Mesothelial cell of epicardium (in vitro differentiated cells): ENCODE measurements at regions not wholly inside any gene's neighbourhood (a gene's known extent, or its start where the extent isn't known, plus 50 kb on each side); places are given as distances from the start of the nearest gene placed in this dataset.

ENCODE experiments used
- DNase-seq, 2 experiments: peaks; one replicate each; pipeline ENCODE4 v3.0.0; 2021; ENCODE audit warnings: low spot score in 2 of 2; ENCODE audit not compliant: unreplicated experiment in 2 of 2
- H3K27ac Mint-ChIP-seq: 2 replicates; pipeline ENCODE4 v1.8.0; 2021; ENCODE audit warnings: mixed read lengths
- H3K27me3 Mint-ChIP-seq: 2 replicates; pipeline ENCODE4 v1.8.0; 2021; ENCODE audit warnings: low read depth, mixed read lengths
- H3K36me3 Mint-ChIP-seq: 2 replicates; pipeline ENCODE4 v1.8.0; 2021; ENCODE audit warnings: mixed read lengths
- H3K4me1 Mint-ChIP-seq: 2 replicates; pipeline ENCODE4 v1.8.0; 2021; ENCODE audit warnings: mixed read lengths
- H3K4me3 Mint-ChIP-seq: 2 replicates; pipeline ENCODE4 v1.8.0; 2021; ENCODE audit warnings: mild to moderate bottlenecking, moderate library complexity, mixed read lengths
- H3K9me3 Mint-ChIP-seq: 2 replicates; pipeline ENCODE4 v1.8.0; 2021; ENCODE audit warnings: mixed read lengths
- CTCF ChIP-seq: fragments of 200-600 bp; sonication (generic); IDR thresholded peaks from one replicate; pipeline ENCODE4 v1.5.0; 2021; ENCODE audit warnings: antibody characterized with exemption; ENCODE audit not compliant: unreplicated experiment

- Mint-ChIP-seq H3K4me3 (no peak overlapping the region), H3K27ac (no peak overlapping the region), H3K27me3 (peaks cover 37% of the 10 kb centered on the region), H3K36me3 (no peaks in the 10 kb centered on the region), H3K4me1 (peaks cover 23% of the 10 kb centered on the region), H3K9me3 (no peaks in the 10 kb centered on the region)
- no peak for TF ChIP-seq CTCF
- DNase-seq, result no peak
These were observed 801.3 kb upstream of the ID2 start for GRCh38 chr2:7880566-7880965.

GRCh38 chr2:7881063-7881462 lies 800.8 kb upstream of the ID2 start:
- no peak for TF ChIP-seq CTCF
- H3K4me3 Mint-ChIP-seq, result no peak overlapping the region
- no peak overlapping the region for H3K27ac Mint-ChIP-seq
- peaks cover 33% of the 10 kb centered on the region for H3K27me3 Mint-ChIP-seq
- peaks cover 23% of the 10 kb centered on the region for H3K4me1 Mint-ChIP-seq
- H3K9me3 Mint-ChIP-seq, result no peaks in the 10 kb centered on the region
- DNase-seq, result no peak
- no peaks in the 10 kb centered on the region for H3K36me3 Mint-ChIP-seq

GRCh38 chr2:7881466-7881865 lies 800.4 kb upstream of the ID2 start:
- TF ChIP-seq CTCF, result no peak
- H3K4me1 Mint-ChIP-seq, result peaks cover 23% of the 10 kb centered on the region
- no peaks in the 10 kb centered on the region for H3K36me3 Mint-ChIP-seq
- H3K9me3 Mint-ChIP-seq, result no peaks in the 10 kb centered on the region
- H3K4me3 Mint-ChIP-seq, result no peak overlapping the region
- no peak for DNase-seq
- no peak overlapping the region for H3K27ac Mint-ChIP-seq
- peaks cover 29% of the 10 kb centered on the region for H3K27me3 Mint-ChIP-seq

- peaks cover 23% of the 10 kb centered on the region for H3K4me1 Mint-ChIP-seq
- peaks cover 20% of the 10 kb centered on the region for H3K27me3 Mint-ChIP-seq
- no peak for DNase-seq
- H3K9me3 Mint-ChIP-seq, result no peaks in the 10 kb centered on the region
- TF ChIP-seq CTCF, result no peak
- H3K36me3 Mint-ChIP-seq, result no peaks in the 10 kb centered on the region
- no peak overlapping the region for H3K27ac Mint-ChIP-seq
- H3K4me3 Mint-ChIP-seq, result no peak overlapping the region
These were observed 799.6 kb upstream of the ID2 start for GRCh38 chr2:7882296-7882695.

- Mint-ChIP-seq H3K4me1 (peaks cover 18% of the 10 kb centered on the region), H3K27ac (no peak overlapping the region), H3K27me3 (peaks cover 4% of the 10 kb centered on the region), H3K36me3 (no peaks in the 10 kb centered on the region), H3K4me3 (no peak overlapping the region), H3K9me3 (no peaks in the 10 kb centered on the region)
- no peak for DNase-seq
- no peak for TF ChIP-seq CTCF
These were observed 797.5 kb upstream of the ID2 start for GRCh38 chr2:7884338-7884737.

- no peak for TF ChIP-seq CTCF
- H3K27me3 Mint-ChIP-seq, result no peaks in the 10 kb centered on the region
- no peak overlapping the region for H3K4me3 Mint-ChIP-seq
- H3K27ac Mint-ChIP-seq, result no peak overlapping the region
- no peaks in the 10 kb centered on the region for H3K4me1 Mint-ChIP-seq
- no peak for DNase-seq
- H3K36me3 Mint-ChIP-seq, result no peaks in the 10 kb centered on the region
- peaks cover 4% of the 10 kb centered on the region for H3K9me3 Mint-ChIP-seq
These were observed 795.2 kb upstream of the ID2 start for GRCh38 chr2:7886666-7887065.
